ENCODE measurements at regions not wholly inside any gene's neighbourhood (a gene's known extent, or its start where the extent isn't known, plus 50 kb on each side); places are given as distances from the start of the nearest gene placed in this dataset.

- H3K27me3 Mint-ChIP-seq = peaks cover 35 to 39% of the 10 kb centered on the region in 2 donors
- peaks cover 0 to 18% of the 10 kb centered on the region in 2 experiments for H3K27me3 ChIP-seq (replicated peaks in 1 of 2; ENCODE audit: control insufficient read depth in 2 of 2, extremely low read depth in 1 of 2, insufficient read depth in 2 of 2, low read length in 1 of 2)
- POLR2A ChIA-PET = no interaction called here
- peaks cover 0 to 10% (median 9%) of the 10 kb centered on the region in 3 donors for H3K9me3 Mint-ChIP-seq
- H3K36me3 Mint-ChIP-seq = no peaks in the 10 kb centered on the region
- no peaks in the 10 kb centered on the region for H3K36me3 ChIP-seq (ENCODE audit: control insufficient read depth in 2 of 2, extremely low read depth in 1 of 2, insufficient read depth in 1 of 2, low read length in 1 of 2)
- no peak overlapping the region for H3K27ac ChIP-seq (ENCODE audit: low read length)
- H3K4me1 ChIP-seq (ENCODE audit: control insufficient read depth in 1 of 2, extremely low read depth in 1 of 2, insufficient read depth in 2 of 2, low read length in 2 of 2) = no peaks in the 10 kb centered on the region
- no peaks in the 10 kb centered on the region for H3K4me1 Mint-ChIP-seq
- ATAC-seq (replicated peaks in 1 of 4) (no peak), DNase-seq (no peak)
- no peak overlapping the region for H3K4me3 Mint-ChIP-seq
- CTCF ChIA-PET = no interaction called here
- no peaks in the 10 kb centered on the region for H3K9me3 ChIP-seq
- H3K4me3 ChIP-seq (ENCODE audit: control insufficient read depth in 1 of 2, extremely low read depth in 1 of 2, low read length in 1 of 2) = no peak overlapping the region
- H3K27ac Mint-ChIP-seq = no peak overlapping the region
Measured at GRCh38 chr4:182967403-182967802, 50.2 kb upstream of the DCTD start.

All from T-cell (primary cell).